ENCODE measurements at regions not wholly inside any gene's neighbourhood (a gene's known extent, or its start where the extent isn't known, plus 50 kb on each side); places are given as distances from the start of the nearest gene placed in this dataset.

DNA sequence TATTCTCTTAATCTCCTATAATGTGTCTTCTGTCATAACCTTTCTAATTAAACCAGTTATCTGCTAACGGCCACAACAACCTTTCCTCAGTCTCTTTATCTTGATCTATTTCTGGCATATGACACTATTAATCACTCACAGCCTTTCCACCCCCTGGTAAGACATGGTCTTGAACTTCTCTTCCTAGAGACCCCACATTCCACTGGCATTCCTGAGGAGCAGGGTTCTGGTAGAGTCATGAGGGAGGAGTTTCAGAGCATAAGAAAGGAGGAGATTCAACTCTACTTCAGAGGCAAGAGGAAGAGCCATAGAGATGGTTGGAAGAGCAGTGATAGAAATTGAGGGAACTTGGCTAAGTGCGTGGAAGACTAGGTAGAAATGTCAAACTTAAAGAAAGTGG is 325.6 kb downstream of the BLID start:
- TF ChIP-seq, protein P1, sequence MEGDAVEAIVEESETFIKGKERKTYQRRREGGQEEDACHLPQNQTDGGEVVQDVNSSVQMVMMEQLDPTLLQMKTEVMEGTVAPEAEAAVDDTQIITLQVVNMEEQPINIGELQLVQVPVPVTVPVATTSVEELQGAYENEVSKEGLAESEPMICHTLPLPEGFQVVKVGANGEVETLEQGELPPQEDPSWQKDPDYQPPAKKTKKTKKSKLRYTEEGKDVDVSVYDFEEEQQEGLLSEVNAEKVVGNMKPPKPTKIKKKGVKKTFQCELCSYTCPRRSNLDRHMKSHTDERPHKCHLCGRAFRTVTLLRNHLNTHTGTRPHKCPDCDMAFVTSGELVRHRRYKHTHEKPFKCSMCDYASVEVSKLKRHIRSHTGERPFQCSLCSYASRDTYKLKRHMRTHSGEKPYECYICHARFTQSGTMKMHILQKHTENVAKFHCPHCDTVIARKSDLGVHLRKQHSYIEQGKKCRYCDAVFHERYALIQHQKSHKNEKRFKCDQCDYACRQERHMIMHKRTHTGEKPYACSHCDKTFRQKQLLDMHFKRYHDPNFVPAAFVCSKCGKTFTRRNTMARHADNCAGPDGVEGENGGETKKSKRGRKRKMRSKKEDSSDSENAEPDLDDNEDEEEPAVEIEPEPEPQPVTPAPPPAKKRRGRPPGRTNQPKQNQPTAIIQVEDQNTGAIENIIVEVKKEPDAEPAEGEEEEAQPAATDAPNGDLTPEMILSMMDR (IDR thresholded peaks at IDR 0.05; ENCODE audit: low read depth, low read length): no peak
- H3K4me3 ChIP-seq (ENCODE audit: low read depth, low read length): no peak overlapping the region
- in situ Hi-C loops (cut with HindIII; ENCODE audit: low sequenced_read_pairs): no loop called here
- no peak for DNase-seq (ENCODE audit: low read depth, low spot score)

DNA sequence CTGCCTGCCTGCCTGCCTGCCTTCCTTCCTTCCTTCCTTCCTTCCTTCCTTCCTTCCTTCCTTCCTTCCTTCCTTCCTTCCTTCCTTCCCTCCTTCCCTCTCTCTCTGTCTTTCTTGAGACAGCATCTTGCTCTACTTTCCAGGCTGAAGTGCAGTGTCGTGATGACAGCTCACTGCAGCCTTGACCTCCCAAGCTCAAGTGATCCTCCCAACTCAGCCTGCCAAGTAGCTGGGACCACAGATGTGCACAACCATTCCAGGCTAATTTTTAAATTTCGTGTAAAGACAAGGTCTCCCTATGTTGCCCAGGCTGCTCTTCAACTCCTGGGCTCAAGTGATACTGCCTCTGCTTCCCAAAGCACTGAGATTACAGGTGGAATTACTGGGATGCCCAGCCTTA is 328.2 kb upstream of the SORL1-AS1 start:
- DNase-seq (ENCODE audit: low read depth, low spot score): no peak
- TF ChIP-seq, protein P1 (IDR thresholded peaks at IDR 0.05; ENCODE audit: low read depth, low read length): no peak
- no peak overlapping the region for H3K4me3 ChIP-seq (ENCODE audit: low read depth, low read length)
- in situ Hi-C loops (cut with HindIII; ENCODE audit: low sequenced_read_pairs): no loop called here

DNA sequence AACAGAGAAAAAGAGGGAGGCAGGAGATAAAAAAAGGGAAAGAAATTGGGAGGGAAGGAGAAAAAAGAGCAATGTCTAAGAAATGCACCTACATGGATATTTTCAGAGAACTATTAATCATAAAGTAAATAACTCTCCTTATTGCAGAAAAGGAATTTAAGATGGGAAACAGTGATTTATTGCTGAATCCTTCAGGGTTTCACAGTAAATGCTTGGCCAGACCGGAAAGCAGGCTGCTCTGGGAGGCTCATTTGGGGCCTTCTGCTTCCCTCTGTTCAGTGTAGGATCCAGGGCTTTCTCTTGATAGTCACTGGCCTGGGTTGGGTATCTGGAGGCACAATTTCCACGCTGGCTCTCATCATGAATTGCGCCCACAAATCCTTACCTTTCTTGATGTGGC is 324.3 kb upstream of the SORL1-AS1 start:
- no peak for DNase-seq (ENCODE audit: low read depth, low spot score)
- TF ChIP-seq, protein P1 (IDR thresholded peaks at IDR 0.05; ENCODE audit: low read depth, low read length): no peak
- H3K4me3 ChIP-seq (ENCODE audit: low read depth, low read length): no peak overlapping the region
- in situ Hi-C loops (cut with HindIII; ENCODE audit: low sequenced_read_pairs): no loop called here

DNA sequence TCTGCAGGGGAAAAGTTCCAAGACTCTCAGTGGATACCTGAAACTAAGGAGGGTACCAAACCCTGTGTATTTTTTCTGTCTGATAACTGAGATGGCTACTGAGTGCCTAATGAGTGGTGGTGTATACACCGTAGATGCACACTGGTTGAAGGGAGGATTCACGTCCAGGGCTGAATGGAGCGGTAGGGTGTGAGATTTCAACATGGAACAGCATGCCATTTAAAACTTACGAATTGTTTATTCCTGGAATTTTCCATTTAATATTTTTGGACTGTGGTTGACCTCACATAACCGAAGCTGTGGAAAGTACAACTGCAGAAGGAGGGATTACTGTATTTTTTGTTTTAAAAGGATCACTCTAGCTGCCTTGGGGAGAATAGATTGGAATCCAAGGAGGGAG is 322.5 kb upstream of the SORL1-AS1 start:
- TF ChIP-seq, protein P1 (IDR thresholded peaks at IDR 0.05; ENCODE audit: low read depth, low read length): no peak
- no peak overlapping the region for H3K4me3 ChIP-seq (ENCODE audit: low read depth, low read length)
- DNase-seq (ENCODE audit: low read depth, low spot score): no peak
- in situ Hi-C loops (cut with HindIII; ENCODE audit: low sequenced_read_pairs): no loop called here

DNA sequence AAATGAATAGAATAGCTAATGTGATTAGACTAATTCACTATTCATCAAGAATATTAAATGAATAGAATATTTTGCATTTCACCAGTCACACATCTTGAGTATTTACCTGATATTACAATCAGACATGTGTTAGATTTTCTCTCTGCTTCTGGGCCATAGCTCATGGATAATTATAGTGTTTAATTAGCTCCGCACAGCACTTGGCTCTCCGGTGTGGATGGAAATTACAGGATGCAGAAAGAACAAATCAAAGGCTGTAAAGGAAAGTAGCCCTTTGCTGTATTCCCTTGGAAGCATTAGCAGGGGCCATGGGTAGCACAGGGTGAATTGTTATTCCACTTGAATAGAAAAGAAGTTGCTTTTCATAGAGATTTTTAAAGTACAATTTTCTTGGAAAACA is 320.3 kb upstream of the SORL1-AS1 start:
- in situ Hi-C loops (cut with HindIII; ENCODE audit: low sequenced_read_pairs): no loop called here
- TF ChIP-seq, protein P1 (IDR thresholded peaks at IDR 0.05; ENCODE audit: low read depth, low read length): no peak
- no peak overlapping the region for H3K4me3 ChIP-seq (ENCODE audit: low read depth, low read length)
- no peak for DNase-seq (ENCODE audit: low read depth, low spot score)

DNA sequence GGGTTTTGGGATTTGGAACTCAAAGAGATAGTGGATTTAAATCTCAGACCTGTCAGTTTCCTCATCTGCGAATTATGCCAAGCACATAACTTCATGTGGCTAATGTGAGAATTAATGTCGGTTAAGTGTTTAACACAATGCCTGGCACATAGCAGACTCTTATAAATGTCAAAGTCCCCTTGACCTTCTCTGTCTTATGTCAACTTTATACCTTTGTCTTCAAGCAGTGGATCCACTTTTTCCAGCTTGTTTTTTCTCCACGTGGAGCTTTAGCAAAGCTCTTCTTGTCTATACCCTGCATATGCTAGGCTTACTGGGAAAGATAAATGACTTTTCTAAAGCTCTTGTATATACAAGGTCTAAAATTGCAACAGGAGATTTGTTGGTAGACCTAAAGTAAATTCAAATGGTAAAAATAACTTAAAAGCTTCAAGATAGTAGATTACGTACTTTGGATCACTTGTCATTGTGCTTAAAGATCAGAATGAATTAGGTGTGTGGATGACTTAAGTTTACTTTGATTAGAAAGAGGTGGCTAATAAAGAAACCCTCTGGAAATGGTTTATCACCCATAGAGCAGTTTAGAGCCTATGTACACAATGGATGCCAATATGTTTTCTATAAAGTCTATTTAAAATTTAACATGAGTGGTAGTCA is 318.3 kb upstream of the SORL1-AS1 start:
- H3K4me3 ChIP-seq (ENCODE audit: low read depth, low read length): no peak overlapping the region
- no peak for DNase-seq (ENCODE audit: low read depth, low spot score)
- in situ Hi-C loops (cut with HindIII; ENCODE audit: low sequenced_read_pairs): no loop called here
- TF ChIP-seq, protein P1 (IDR thresholded peaks at IDR 0.05; ENCODE audit: low read depth, low read length): no peak

Data from astrocyte of the spinal cord (primary cell).